Stomach (tissue), 8 donors: ENCODE measurements at regions not wholly inside any gene's neighbourhood (a gene's known extent, or its start where the extent isn't known, plus 50 kb on each side); places are given as distances from the start of the nearest gene placed in this dataset.

Experiments
- DNase-seq, 2 donors: peaks; one replicate each; pipeline versions ENCODE4 v3.0.0 to v3.0.0-alpha.2; 2013 to 2019
- H3K27ac ChIP-seq, 5 donors: fragments of 200-600 bp in 4 of 5; sonication (generic) in 4 of 5; one replicate each; pipeline ENCODE4 v1.5.1; 2013 to 2019; ENCODE audit warnings: mild to moderate bottlenecking in 1 of 5, moderate library complexity in 1 of 5
- H3K27me3 ChIP-seq, 3 donors: fragments of 200-600 bp; sonication (generic); one replicate each; pipeline ENCODE4 v1.5.1; 2017 to 2019; ENCODE audit warnings: mixed run types in 1 of 3
- H3K36me3 ChIP-seq, 4 donors: fragments of 200-600 bp; sonication (generic); 1 replicate in 3 of 4; 2 replicates in 1 of 4; pipeline ENCODE4 v1.5.1; 2016 to 2019
- H3K4me1 ChIP-seq, 4 donors: fragments of 200-600 bp; sonication (generic); one replicate each; pipeline ENCODE4 v1.5.1; 2016 to 2019
- H3K4me3 ChIP-seq, 4 donors: fragments of 200-600 bp; sonication (generic) in 3 of 4; one replicate each; pipeline ENCODE4 v1.5.1; 2016 to 2019; ENCODE audit warnings: mild to moderate bottlenecking in 1 of 4
- H3K9me3 ChIP-seq, 4 donors: fragments of 200-600 bp; sonication (generic); one replicate each; pipeline ENCODE4 v1.5.1; 2016 to 2019
- EP300 ChIP-seq: sonication (generic); formaldehyde crosslinking; IDR thresholded peaks from one replicate; pipeline ENCODE4 v1.6.1; 2017; ENCODE audit warnings: antibody characterized with exemption
- POLR2A ChIP-seq, 4 donors: fragments of 450-650 bp; IDR thresholded peaks; one replicate each; pipeline ENCODE4 v1.6.1; 2016; ENCODE audit warnings: antibody characterized with exemption in 4 of 4, control low read depth in 2 of 4, mild to moderate bottlenecking in 1 of 4, moderate library complexity in 1 of 4
- POLR2AphosphoS5 ChIP-seq, 3 donors: sonication (generic); formaldehyde crosslinking; IDR thresholded peaks; one replicate each; pipeline ENCODE4 v1.6.1; 2016; ENCODE audit warnings: antibody characterized with exemption in 3 of 3
- WGBS, 5 donors: extraction: QIAGEN DNeasy Blood & Tissue Kit in 3 of 5; methylation state at CpG; one replicate each; pipeline versions ENCODE4 v1.1.5 to v1.1.7; 2013 to 2018; 5-methylcytosine and 5-hydroxymethylcytosine counted together
- intact Hi-C: fragments of 100-400 bp; cut with DNase I; formaldehyde crosslinking; loops from one replicate; pipeline ENCODE4 v1.15.1; 2023; ENCODE audit warnings: low total_unique reads
- TF ChIP-seq, protein P1 (sequence below), 7 experiments: fragments of 450-650 bp in 4 of 7; fragments of 200-600 bp in 3 of 7; sonication (generic) in 3 of 7; IDR thresholded peaks; one replicate each; pipeline ENCODE4 v1.5.1; 2016 to 2019; ENCODE audit warnings: antibody characterized with exemption in 7 of 7, control low read depth in 2 of 7, mild to moderate bottlenecking in 1 of 7
- donor health status: healthy with polysubstance abuse.
- donor health status: Bipolar disorder and iron deficiency.
- donor health status: healthy.

DNA sequence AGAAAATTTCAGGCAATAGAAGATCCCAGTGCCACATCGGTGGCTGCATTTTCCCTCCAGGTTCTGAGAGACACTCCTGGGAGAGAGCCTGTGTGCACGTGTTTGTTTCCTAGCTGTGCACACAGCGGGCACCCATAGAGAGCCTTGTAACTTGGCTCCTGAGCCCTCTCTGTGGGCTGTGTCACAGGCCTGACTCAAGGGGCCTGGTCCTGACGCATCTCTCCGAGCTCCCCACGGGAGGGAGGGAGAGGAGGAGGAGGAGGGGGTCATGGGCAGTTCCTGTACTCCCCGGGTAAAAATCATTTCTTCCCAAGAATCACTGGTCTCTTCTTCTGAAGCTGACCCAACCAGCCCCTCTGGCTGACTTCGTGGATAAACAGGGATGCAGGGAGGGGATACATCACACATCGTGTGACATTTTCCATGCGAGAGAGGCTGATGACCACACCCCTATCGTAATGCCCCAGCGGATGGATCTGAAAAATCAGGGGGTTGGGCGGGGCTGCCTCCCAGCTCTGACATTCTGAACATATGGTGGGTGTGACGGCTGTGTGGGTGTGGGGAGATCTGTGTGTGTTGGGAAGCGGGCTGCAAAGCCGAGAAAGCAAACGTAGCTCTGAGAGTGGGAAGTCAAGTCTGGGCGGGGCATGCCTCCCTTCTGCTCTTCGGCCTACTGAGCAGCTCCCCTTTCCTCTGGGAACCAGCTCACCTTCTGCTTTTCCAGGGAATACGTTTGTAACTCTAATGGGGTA is 308.3 kb upstream of the HS6ST1 start:
- WGBS, 5 donors, result 41 to 74% (median 59%) methylated on average over 19 to 20 of the region's 20 CpGs
- H3K4me1 ChIP-seq, result peaks cover 0 to 5% (median 0%) of the 10 kb centered on the region in 4 donors
- intact Hi-C loops, result no loop called here
- H3K27ac ChIP-seq, result no peak overlapping the region
- H3K4me3 ChIP-seq, result no peak overlapping the region
- no peaks in the 10 kb centered on the region for H3K9me3 ChIP-seq
- H3K27me3 ChIP-seq, result no peaks in the 10 kb centered on the region
- TF ChIP-seq, protein P1, sequence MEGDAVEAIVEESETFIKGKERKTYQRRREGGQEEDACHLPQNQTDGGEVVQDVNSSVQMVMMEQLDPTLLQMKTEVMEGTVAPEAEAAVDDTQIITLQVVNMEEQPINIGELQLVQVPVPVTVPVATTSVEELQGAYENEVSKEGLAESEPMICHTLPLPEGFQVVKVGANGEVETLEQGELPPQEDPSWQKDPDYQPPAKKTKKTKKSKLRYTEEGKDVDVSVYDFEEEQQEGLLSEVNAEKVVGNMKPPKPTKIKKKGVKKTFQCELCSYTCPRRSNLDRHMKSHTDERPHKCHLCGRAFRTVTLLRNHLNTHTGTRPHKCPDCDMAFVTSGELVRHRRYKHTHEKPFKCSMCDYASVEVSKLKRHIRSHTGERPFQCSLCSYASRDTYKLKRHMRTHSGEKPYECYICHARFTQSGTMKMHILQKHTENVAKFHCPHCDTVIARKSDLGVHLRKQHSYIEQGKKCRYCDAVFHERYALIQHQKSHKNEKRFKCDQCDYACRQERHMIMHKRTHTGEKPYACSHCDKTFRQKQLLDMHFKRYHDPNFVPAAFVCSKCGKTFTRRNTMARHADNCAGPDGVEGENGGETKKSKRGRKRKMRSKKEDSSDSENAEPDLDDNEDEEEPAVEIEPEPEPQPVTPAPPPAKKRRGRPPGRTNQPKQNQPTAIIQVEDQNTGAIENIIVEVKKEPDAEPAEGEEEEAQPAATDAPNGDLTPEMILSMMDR (IDR thresholded peaks at IDR 0.05), result no peak
- no peak for TF ChIP-seq EP300
- no peak for TF ChIP-seq POLR2AphosphoS5 (IDR thresholded peaks at IDR 0.05)
- no peak for TF ChIP-seq POLR2A (IDR thresholded peaks at IDR 0.05)
- no peaks in the 10 kb centered on the region for H3K36me3 ChIP-seq
- DNase-seq, result peak in 1 of 2 donors; percentile 45

DNA sequence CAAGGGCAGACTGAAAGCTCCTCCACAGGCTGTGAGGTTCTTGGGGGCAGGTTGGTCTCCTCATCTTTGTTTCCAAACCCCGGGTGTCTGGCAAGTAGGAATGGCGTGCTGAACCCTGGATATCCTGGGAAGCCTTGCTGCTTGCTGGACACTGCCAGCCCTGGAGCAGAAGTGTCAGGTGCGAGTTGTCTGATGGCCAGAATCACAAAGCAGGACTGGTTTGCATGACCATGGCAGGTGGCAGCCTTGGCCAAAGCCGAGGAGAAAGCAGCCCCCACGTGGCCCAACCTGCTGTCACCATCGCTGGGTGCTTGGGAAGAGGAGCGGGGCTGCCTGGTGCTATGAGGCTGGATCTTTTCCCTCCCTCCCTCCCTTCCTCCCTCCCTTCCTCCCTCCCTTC is 309.5 kb upstream of the HS6ST1 start:
- Histone ChIP-seq H3K36me3 (no peaks in the 10 kb centered on the region), H3K27ac (no peak overlapping the region), H3K4me3 (no peak overlapping the region), H3K27me3 (no peaks in the 10 kb centered on the region), H3K4me1 (peaks cover 0 to 5% (median 0%) of the 10 kb centered on the region in 4 donors), H3K9me3 (no peaks in the 10 kb centered on the region)
- TF ChIP-seq EP300, result no peak
- TF ChIP-seq POLR2A (IDR thresholded peaks at IDR 0.05), result no peak
- no peak for TF ChIP-seq POLR2AphosphoS5 (IDR thresholded peaks at IDR 0.05)
- TF ChIP-seq, protein P1 (IDR thresholded peaks at IDR 0.05), result no peak
- WGBS, 5 donors, result 80 to 89% (median 89%) methylated on average over 6 to 7 of the region's 7 CpGs
- DNase-seq, result peak in 1 of 2 donors; percentile 11
- intact Hi-C loops, result no loop called here

DNA sequence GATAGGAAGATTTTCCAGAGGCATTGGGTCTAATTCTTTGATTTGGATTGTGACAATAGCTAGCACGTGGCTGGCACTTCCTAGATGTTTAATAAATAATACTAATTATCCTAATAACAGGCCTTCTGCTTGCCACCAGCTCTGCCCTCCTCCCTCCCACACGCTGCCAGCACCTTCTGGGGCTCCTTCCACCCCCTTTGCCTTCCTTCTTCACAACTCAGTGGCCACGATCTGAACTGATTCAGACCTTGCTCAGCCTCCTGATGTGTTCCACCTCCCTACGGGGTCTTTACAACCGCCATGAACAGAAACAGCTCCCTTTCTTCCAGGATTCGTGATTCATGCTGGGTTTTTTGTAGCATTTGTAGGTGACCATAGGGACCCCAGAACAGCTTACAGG is 310.3 kb upstream of the HS6ST1 start:
- H3K36me3 ChIP-seq, result no peaks in the 10 kb centered on the region
- H3K27ac ChIP-seq, result no peak overlapping the region
- TF ChIP-seq POLR2AphosphoS5 (IDR thresholded peaks at IDR 0.05), result no peak
- TF ChIP-seq, protein P1 (IDR thresholded peaks at IDR 0.05), result no peak
- no peak for TF ChIP-seq POLR2A (IDR thresholded peaks at IDR 0.05)
- no peak for TF ChIP-seq EP300
- intact Hi-C loops, result no loop called here
- no peak overlapping the region for H3K4me3 ChIP-seq
- WGBS, 5 donors, result 71 to 80% (median 78%) methylated on average over 6 of the region's 6 CpGs
- H3K4me1 ChIP-seq, result peaks cover 0 to 5% (median 0%) of the 10 kb centered on the region in 4 donors
- H3K27me3 ChIP-seq, result no peaks in the 10 kb centered on the region
- no peaks in the 10 kb centered on the region for H3K9me3 ChIP-seq
- peak in 1 of 2 donors; percentile 5 for DNase-seq

DNA sequence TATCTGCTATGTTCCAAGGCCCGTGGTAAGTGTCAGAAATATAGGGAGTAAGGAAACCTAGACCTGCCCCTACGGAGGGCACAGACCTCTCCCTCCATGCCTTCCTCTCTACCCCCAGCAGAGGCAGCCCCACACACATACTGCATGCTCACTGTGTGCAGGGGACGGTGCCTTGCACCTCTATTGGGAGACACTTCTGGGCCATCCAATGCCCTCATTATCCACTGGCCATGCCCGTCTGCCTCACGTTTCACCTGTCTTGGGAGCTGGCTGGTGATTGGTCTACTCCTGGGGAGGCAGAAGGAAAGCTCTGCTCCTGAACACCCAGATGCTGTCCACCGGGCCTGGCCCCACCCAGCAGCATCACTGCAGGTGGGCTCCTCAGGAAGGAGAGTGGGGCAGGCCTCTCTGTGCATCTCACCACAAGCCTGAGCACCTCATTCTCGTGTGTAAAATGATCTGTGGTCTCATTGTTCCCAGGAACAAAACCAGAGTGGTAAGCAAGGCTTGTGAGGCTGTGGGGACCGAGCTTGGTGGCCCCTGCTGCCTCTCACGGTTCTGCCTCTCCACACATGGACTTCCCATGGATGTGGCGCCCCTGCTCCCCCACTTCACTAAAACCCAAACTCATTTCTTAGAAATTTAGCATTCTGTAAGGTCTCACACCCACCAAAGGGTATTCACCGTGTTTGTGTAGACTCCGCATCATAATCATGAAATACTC is 312.5 kb upstream of the HS6ST1 start:
- intact Hi-C loops, result no loop called here
- H3K27ac ChIP-seq, result no peak overlapping the region
- no peaks in the 10 kb centered on the region for H3K36me3 ChIP-seq
- TF ChIP-seq POLR2AphosphoS5 (IDR thresholded peaks at IDR 0.05) (no peak), EP300 (no peak), POLR2A (IDR thresholded peaks at IDR 0.05) (no peak)
- TF ChIP-seq, protein P1 (IDR thresholded peaks at IDR 0.05), result no peak
- H3K9me3 ChIP-seq, result no peaks in the 10 kb centered on the region
- WGBS, 5 donors, result 70 to 81% (median 79%) methylated on average over 12 of the region's 12 CpGs
- no peaks in the 10 kb centered on the region for H3K4me1 ChIP-seq
- H3K27me3 ChIP-seq, result no peaks in the 10 kb centered on the region
- DNase-seq, result peak in 1 of 2 donors; percentile 10
- no peak overlapping the region for H3K4me3 ChIP-seq
